HCT116 (cell line): ENCODE measurements at regions not wholly inside any gene's neighbourhood (a gene's known extent, or its start where the extent isn't known, plus 50 kb on each side); places are given as distances from the start of the nearest gene placed in this dataset.

ENCODE experiments used
- ATAC-seq: fragments of 200-7000 bp; cut with Tn5 transposase; 2 replicates; pipeline ENCODE4 v1.9.1; 2020; ENCODE audit warnings: mild to moderate bottlenecking, moderate library complexity
- BruUV-seq: library from RNA; stranded (reverse); fragments of 400-500 nt; replicated peaks from 2 replicates; lab custom pipeline; 2021; lab: Mats Ljungman, UMichigan
- CTCF ChIA-PET: fragments of 300-600 bp; sonication (Branson Sonifier 250); formaldehyde crosslinking; loops from one replicate; lab custom pipeline; 2021; ENCODE audit warnings: antibody characterized with exemption; lab: Charles Lee
- POLR2A ChIA-PET: fragments of 300-600, 350-600 bp; sonication (Branson Sonifier 250); formaldehyde crosslinking; loops from one replicate; lab custom pipeline; 2021; ENCODE audit warnings: antibody characterized with exemption; lab: Charles Lee
- RAD21 ChIA-PET, 2 experiments: fragments of 300-600 bp; sonication (Branson Sonifier 250); formaldehyde crosslinking; loops; one replicate each; lab custom pipeline; 2023; ENCODE audit warnings: low total read pairs in 2 of 2; ENCODE audit not compliant: uncharacterized antibody in 2 of 2, unreplicated experiment in 2 of 2, low non-redundant PET in 1 of 2; lab: Charles Lee
- DNase-seq: peaks from one replicate; pipeline ENCODE4 v3.0.0-alpha.2; 2010; ENCODE audit warnings: low read depth, low spot score
- H2AFZ ChIP-seq: fragments of 200-600 bp; shearing (Covaris generic), sonication (generic); 2 replicates; pipeline ENCODE4 v1.6.1; 2017; ENCODE audit warnings: low read depth, mixed run types, mixed read lengths, antibody characterized with exemption, low read length; ENCODE audit not compliant: poor library complexity, severe bottlenecking
- H3K27ac ChIP-seq: 2 replicates; pipeline ENCODE4 v1.5.1; 2012; ENCODE audit warnings: low read depth, low read length
- H3K27me3 ChIP-seq: fragments of 200-600 bp; sonication (generic); 2 replicates; pipeline ENCODE4 v1.6.1; 2016; ENCODE audit warnings: mixed run types, low read length, mixed read lengths; ENCODE audit not compliant: insufficient read depth
- H3K36me3 ChIP-seq, 2 experiments: fragments of 200-500 bp in 1 of 2; fragments of 200-600 bp in 1 of 2; sonication (Bioruptor generic) in 1 of 2; sonication (generic) in 1 of 2; 2 replicates each; pipeline versions ENCODE4 v1.5.1 to v1.6.1; 2014 to 2016; ENCODE audit warnings: low read length in 2 of 2, inconsistent platforms in 1 of 2, mixed read lengths in 1 of 2, mixed run types in 1 of 2; ENCODE audit not compliant: insufficient read depth in 2 of 2, control insufficient read depth in 1 of 2
- H3K4me1 ChIP-seq, 2 experiments: fragments of 200-600 bp in 1 of 2; sonication (generic) in 1 of 2; 2 replicates each; pipeline versions ENCODE4 v1.5.1 to v1.6.1; 2012 to 2017; ENCODE audit warnings: low read length in 2 of 2, inconsistent platforms in 1 of 2, mild to moderate bottlenecking in 1 of 2, mixed read lengths in 1 of 2, mixed run types in 1 of 2, moderate library complexity in 1 of 2; ENCODE audit not compliant: insufficient read depth in 2 of 2, control insufficient read depth in 1 of 2
- H3K4me2 ChIP-seq: fragments of 200-600 bp; sonication (generic); 2 replicates; pipeline ENCODE4 v1.6.1; 2017; ENCODE audit warnings: mixed run types, low read length, mixed read lengths
- H3K4me3 ChIP-seq, 2 experiments: fragments of 200-600 bp in 1 of 2; sonication (generic) in 1 of 2; replicated peaks in 1 of 2; 2 replicates each; pipeline ENCODE4 v1.5.1; 2011 to 2016; ENCODE audit warnings: low read length in 2 of 2, control low read depth in 1 of 2, low read depth in 1 of 2, mild to moderate bottlenecking in 1 of 2, mixed read lengths in 1 of 2, mixed run types in 1 of 2
- H3K79me2 ChIP-seq: fragments of 200-600 bp; sonication (generic); 2 replicates; pipeline ENCODE4 v1.6.1; 2017; ENCODE audit warnings: mild to moderate bottlenecking, mixed run types, low read length, moderate library complexity, mixed read lengths; ENCODE audit not compliant: insufficient read depth
- H3K9ac ChIP-seq: fragments of 200-600 bp; sonication (generic); 2 replicates; pipeline ENCODE4 v1.6.1; 2016; ENCODE audit warnings: low read length, mixed read lengths
- H3K9me2 ChIP-seq: fragments of 200-600 bp; sonication (generic), shearing (Covaris generic); 2 replicates; pipeline ENCODE4 v1.6.1; 2017; ENCODE audit warnings: mixed run types, mild to moderate bottlenecking, moderate library complexity; ENCODE audit not compliant: insufficient read depth
- H3K9me3 ChIP-seq, 2 experiments: fragments of 200-500 bp in 1 of 2; fragments of 200-600 bp in 1 of 2; sonication (Bioruptor generic) in 1 of 2; sonication (generic) in 1 of 2; 2 replicates each; pipeline ENCODE4 v1.6.1; 2014 to 2017; ENCODE audit warnings: low read length in 2 of 2, mixed read lengths in 2 of 2, inconsistent platforms in 1 of 2, low read depth in 1 of 2, mild to moderate bottlenecking in 1 of 2, mixed run types in 1 of 2, moderate library complexity in 1 of 2; ENCODE audit not compliant: control insufficient read depth in 1 of 2, insufficient read depth in 1 of 2
- H4K20me1 ChIP-seq: fragments of 200-600 bp; sonication (generic), shearing (Covaris generic); 2 replicates; pipeline ENCODE4 v1.6.1; 2017; ENCODE audit warnings: mixed run types, mild to moderate bottlenecking, moderate library complexity; ENCODE audit not compliant: insufficient read depth
- CEBPB ChIP-seq: IDR thresholded peaks from 2 replicates; pipeline ENCODE4 v1.6.1; 2012; ENCODE audit warnings: low read depth
- ELF1 ChIP-seq: IDR thresholded peaks from 2 replicates; pipeline ENCODE4 v1.6.1; 2012; ENCODE audit warnings: low read depth, borderline replicate concordance
- EZH2 ChIP-seq: fragments of 200-600 bp; sonication (generic); IDR thresholded peaks from 2 replicates; pipeline ENCODE4 v1.6.1; 2017; ENCODE audit warnings: antibody characterized with exemption, mixed run types
- EZH2phosphoT487 ChIP-seq: fragments of 200-600 bp; IDR thresholded peaks from 2 replicates; pipeline ENCODE4 v1.6.1; 2018; ENCODE audit warnings: antibody characterized with exemption, borderline replicate concordance
- FOSL1 ChIP-seq: IDR thresholded peaks from 2 replicates; pipeline ENCODE4 v1.6.1; 2012; ENCODE audit warnings: low read depth
- POLR2A ChIP-seq: IDR thresholded peaks from 2 replicates; pipeline ENCODE4 v1.7.0; 2011; ENCODE audit warnings: borderline replicate concordance; ENCODE audit not compliant: insufficient read depth, insufficient read length; ENCODE audit errors: extremely low read depth
- POLR2AphosphoS5 ChIP-seq: IDR thresholded peaks from 2 replicates; pipeline ENCODE4 v1.6.1; 2011; ENCODE audit warnings: mild to moderate bottlenecking, low read depth, low read length, moderate library complexity
- SP1 ChIP-seq: IDR thresholded peaks from 2 replicates; pipeline ENCODE4 v1.6.1; 2012; ENCODE audit warnings: low read depth
- YY1 ChIP-seq: IDR thresholded peaks from 2 replicates; pipeline ENCODE4 v1.6.1; 2011; ENCODE audit warnings: low read length, low read depth, moderate library complexity, mild to moderate bottlenecking; ENCODE audit not compliant: insufficient replicate concordance; ENCODE audit errors: extremely low read depth
- ZFX ChIP-seq: fragments of 450-650 bp; IDR thresholded peaks from 2 replicates; pipeline ENCODE4 v1.6.1; 2017
- ZNF274 ChIP-seq: fragments of 200-500 bp; sonication (Bioruptor generic); IDR thresholded peaks from 2 replicates; pipeline ENCODE4 v1.6.1; 2014; ENCODE audit warnings: mild to moderate bottlenecking, low read depth, low read length, inconsistent platforms
- intact Hi-C: fragments of 100-400 bp; cut with micrococcal nuclease; formaldehyde crosslinking; loops from 2 replicates; pipeline ENCODE4 v1.10.0; 2022
- TF ChIP-seq, protein P1 (sequence below): IDR thresholded peaks from 2 replicates; pipeline ENCODE4 v1.6.1; 2012; ENCODE audit warnings: low read depth

DNA sequence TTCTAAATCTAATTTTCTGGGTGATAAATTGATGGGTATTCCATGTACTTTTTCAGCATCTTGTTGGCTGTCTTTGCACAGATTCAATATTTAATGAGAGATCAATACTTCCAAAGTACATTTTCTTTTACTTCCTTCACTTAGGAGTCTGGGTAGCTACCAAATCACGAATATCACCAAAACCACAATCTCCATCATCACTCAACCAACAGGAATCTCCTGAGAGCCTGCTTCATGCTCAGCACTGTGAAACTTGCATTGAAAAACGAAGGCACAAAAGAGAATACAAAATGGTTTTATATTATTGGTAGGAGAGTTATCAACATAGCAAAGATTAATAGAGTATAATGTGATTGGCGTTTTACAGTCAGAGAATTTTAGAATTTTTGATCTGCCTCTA, 261.5 kb upstream of the DSEL start:
- Histone ChIP-seq H3K4me1 (no peaks in the 10 kb centered on the region), H3K9me3 (peaks cover 4 to 27% of the 10 kb centered on the region in 2 experiments; a peak in 2 of 4 replicates), H3K4me3 (no peak overlapping the region), H3K79me2 (no peaks in the 10 kb centered on the region), H3K36me3 (no peaks in the 10 kb centered on the region), H3K9me2 (no peaks in the 10 kb centered on the region), H2AFZ (no peak overlapping the region), H4K20me1 (no peaks in the 10 kb centered on the region), H3K9ac (no peak overlapping the region), H3K4me2 (no peak overlapping the region), H3K27me3 (no peaks in the 10 kb centered on the region), H3K27ac (no peak overlapping the region)
- TF ChIP-seq FOSL1 (no peak), POLR2A (no peak), EZH2phosphoT487 (no peak), ELF1 (no peak), ZNF274 (no peak), EZH2 (no peak)
- ChIA-PET POLR2A (no interaction called here), RAD21 (no interaction called here), CTCF (no interaction called here)
- no peak for ATAC-seq
- intact Hi-C loops = no loop called here
- no peak for DNase-seq
- no TSS peak for BruUV-seq

DNA sequence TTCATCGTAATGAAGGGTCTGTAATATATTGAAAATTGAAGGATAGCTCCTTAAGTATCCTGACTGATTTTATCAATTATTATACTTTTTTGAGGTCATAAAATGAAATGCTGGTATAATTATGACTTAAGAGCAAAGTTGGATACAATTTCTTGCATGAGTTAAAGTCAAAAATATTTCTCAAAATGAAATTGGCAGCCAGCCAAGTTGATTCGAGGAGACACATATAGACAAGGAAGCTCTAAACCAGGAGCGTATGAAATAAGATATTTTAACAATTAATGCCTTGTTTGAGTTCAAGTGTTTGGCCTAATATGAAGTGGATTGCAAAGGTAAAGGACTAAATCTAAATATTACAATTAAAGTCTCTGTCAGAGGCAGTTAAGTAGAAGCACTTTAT, 260.4 kb upstream of the DSEL start:
- ChIA-PET RAD21 (no interaction called here), POLR2A (no interaction called here), CTCF (no interaction called here)
- DNase-seq (no peak), ATAC-seq (no peak)
- no peaks in the 10 kb centered on the region for H3K9me2 ChIP-seq
- no peak overlapping the region for H3K27ac ChIP-seq
- no peaks in the 10 kb centered on the region for H3K79me2 ChIP-seq
- TF ChIP-seq YY1 (no peak), POLR2AphosphoS5 (no peak), ZNF274 (no peak), EZH2 (no peak), CEBPB (no peak), SP1 (no peak), ZFX (no peak)
- TF ChIP-seq, protein P1, sequence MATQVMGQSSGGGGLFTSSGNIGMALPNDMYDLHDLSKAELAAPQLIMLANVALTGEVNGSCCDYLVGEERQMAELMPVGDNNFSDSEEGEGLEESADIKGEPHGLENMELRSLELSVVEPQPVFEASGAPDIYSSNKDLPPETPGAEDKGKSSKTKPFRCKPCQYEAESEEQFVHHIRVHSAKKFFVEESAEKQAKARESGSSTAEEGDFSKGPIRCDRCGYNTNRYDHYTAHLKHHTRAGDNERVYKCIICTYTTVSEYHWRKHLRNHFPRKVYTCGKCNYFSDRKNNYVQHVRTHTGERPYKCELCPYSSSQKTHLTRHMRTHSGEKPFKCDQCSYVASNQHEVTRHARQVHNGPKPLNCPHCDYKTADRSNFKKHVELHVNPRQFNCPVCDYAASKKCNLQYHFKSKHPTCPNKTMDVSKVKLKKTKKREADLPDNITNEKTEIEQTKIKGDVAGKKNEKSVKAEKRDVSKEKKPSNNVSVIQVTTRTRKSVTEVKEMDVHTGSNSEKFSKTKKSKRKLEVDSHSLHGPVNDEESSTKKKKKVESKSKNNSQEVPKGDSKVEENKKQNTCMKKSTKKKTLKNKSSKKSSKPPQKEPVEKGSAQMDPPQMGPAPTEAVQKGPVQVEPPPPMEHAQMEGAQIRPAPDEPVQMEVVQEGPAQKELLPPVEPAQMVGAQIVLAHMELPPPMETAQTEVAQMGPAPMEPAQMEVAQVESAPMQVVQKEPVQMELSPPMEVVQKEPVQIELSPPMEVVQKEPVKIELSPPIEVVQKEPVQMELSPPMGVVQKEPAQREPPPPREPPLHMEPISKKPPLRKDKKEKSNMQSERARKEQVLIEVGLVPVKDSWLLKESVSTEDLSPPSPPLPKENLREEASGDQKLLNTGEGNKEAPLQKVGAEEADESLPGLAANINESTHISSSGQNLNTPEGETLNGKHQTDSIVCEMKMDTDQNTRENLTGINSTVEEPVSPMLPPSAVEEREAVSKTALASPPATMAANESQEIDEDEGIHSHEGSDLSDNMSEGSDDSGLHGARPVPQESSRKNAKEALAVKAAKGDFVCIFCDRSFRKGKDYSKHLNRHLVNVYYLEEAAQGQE = no peak
- no peaks in the 10 kb centered on the region for H3K4me1 ChIP-seq
- no peak overlapping the region for H3K4me3 ChIP-seq
- H3K9ac ChIP-seq = no peak overlapping the region
- no peak overlapping the region for H3K4me2 ChIP-seq
- H3K9me3 ChIP-seq = peaks cover 4 to 28% of the 10 kb centered on the region in 2 experiments; a peak in 3 of 4 replicates
- intact Hi-C loops = no loop called here
- H4K20me1 ChIP-seq = no peaks in the 10 kb centered on the region
- no peaks in the 10 kb centered on the region for H3K27me3 ChIP-seq
- no TSS peak for BruUV-seq
- no peak overlapping the region for H2AFZ ChIP-seq
- H3K36me3 ChIP-seq = no peaks in the 10 kb centered on the region
